C4-2B (cell line): ENCODE measurements at regions not wholly inside any gene's neighbourhood (a gene's known extent, or its start where the extent isn't known, plus 50 kb on each side); places are given as distances from the start of the nearest gene placed in this dataset.

Experiments
- H3K27ac ChIP-seq: fragments of 450-650 bp; 2 replicates; pipeline ENCODE4 v1.5.1; 2017
- CTCF ChIP-seq: fragments of 450-650 bp; conservative IDR thresholded peaks from 2 replicates; pipeline ENCODE4 v1.5.1; 2017; ENCODE audit warnings: mild to moderate bottlenecking
- ZFX ChIP-seq: fragments of 450-650 bp; IDR thresholded peaks from 2 replicates; pipeline ENCODE4 v1.6.1; 2017

GRCh38 chr11:119497717-119498116 lies 74.7 kb upstream of the THY1 start:
- TF ChIP-seq ZFX (no peak), CTCF (no peak)
- no peak overlapping the region for H3K27ac ChIP-seq

- H3K27ac ChIP-seq = no peak overlapping the region
- no peak for TF ChIP-seq CTCF
- no peak for TF ChIP-seq ZFX
These were observed 74.0 kb upstream of the THY1 start for GRCh38 chr11:119496997-119497396.

- no peak for TF ChIP-seq CTCF
- TF ChIP-seq ZFX = no peak
- H3K27ac ChIP-seq = no peak overlapping the region
These were observed 73.5 kb upstream of the THY1 start for GRCh38 chr11:119496469-119496868.

DNA sequence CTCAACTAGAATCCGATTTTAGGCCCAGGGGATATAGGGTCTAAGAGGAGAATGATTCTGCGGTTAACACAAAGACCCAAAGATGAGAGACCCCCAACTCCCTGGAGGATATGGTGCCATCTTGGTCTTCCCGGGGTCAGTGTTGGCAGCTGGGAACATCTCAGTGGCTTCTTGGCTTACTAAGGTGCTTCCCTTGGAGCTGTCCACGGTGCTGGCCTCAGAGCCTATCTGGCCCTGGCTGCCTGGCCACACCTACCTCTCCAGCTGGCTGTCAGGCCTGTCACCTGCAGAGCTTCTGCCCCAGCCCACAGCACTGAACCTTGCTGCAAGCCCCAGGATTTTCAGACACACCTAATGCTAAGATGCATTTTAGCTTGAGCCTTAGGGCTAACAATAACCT lies 70.7 kb upstream of the THY1 start:
- no peak overlapping the region for H3K27ac ChIP-seq
- TF ChIP-seq ZFX (no peak), CTCF (no peak)

- TF ChIP-seq ZFX (no peak), CTCF (no peak; the same call in 1 of the 2 replicates)
- no peak overlapping the region for H3K27ac ChIP-seq
These were observed 69.0 kb upstream of the THY1 start for GRCh38 chr11:119491753-119492510.

DNA sequence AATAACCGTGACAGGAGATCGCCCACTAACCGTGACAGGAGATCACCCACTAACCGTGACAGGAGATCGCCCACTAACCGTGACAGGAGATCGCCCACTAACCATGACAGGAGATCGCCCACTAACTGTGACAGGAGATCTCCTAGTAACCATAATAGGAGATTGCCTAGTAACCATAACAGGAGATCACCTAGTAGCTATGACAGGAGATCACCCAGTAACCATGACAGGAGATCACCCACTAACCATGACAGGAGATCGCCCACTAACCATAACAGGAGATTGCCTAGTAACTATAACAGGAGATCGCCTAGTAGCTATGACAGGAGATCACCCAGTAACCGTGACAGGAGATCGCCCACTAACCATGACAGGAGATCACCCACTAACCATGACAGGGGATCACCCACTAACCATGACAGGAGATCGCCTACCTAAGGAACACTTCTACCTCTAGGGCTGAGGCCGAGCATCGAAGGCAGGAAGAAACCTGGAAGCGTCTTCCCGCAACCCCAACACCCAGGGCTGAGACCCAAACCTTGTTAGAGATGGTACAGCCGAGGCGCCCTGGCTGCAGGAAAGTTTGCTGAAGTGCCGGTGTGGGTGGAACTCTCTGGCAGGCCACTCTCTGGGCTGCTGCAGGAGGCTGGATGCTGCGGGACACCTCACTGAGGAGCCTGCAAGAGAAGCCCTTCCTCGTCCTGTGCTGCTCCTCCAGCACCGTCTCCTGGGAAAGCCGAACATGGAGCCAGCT lies 67.5 kb upstream of the THY1 start:
- TF ChIP-seq ZFX = no peak
- TF ChIP-seq CTCF = no peak
- H3K27ac ChIP-seq = no peak overlapping the region

DNA sequence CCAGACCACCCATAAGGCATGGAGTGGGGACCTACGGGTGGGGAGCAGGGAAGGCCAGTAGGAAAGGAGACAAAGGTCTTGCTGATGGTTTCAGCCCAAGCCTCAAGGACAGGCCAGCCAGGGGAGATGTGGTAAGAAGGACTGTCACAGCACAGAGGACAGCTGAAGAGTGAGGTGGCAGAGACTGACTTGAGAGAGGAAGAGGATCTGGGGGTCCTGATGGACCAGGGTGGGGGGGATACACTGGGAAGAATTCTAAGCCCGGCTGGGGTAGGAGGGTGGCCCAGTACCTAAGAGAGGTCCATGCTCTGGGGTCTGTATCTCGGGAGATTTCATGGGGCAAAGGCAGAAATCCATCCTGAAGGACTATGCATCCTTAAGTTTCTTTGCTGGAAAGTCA lies 66.1 kb upstream of the THY1 start:
- no peak overlapping the region for H3K27ac ChIP-seq
- TF ChIP-seq ZFX = no peak
- no peak for TF ChIP-seq CTCF
